GM12878 (cell line): ENCODE measurements at regions not wholly inside any gene's neighbourhood (a gene's known extent, or its start where the extent isn't known, plus 50 kb on each side); places are given as distances from the start of the nearest gene placed in this dataset.

Experiments
- ATAC-seq: fragments of 200-7000 bp; cut with Tn5 transposase; 3 replicates; pipeline ENCODE4 v1.9.1; 2020; ENCODE audit warnings: mild to moderate bottlenecking, moderate library complexity
- BruUV-seq: library from RNA; stranded (reverse); fragments of 400-500 nt; replicated peaks from 2 replicates; lab custom pipeline; 2021; lab: Mats Ljungman, UMichigan
- CTCF ChIA-PET: fragments of 300-600 bp; sonication (Branson Sonifier 250); formaldehyde crosslinking; extraction: SDS; loops from one replicate; lab custom pipeline; 2021; ENCODE audit warnings: inconsistent platforms; lab: Yijun Ruan, JAX
- POLR2A ChIA-PET: fragments of 350-600 bp; formaldehyde crosslinking; extraction: SDS; loops from one replicate; lab custom pipeline; 2021; ENCODE audit warnings: inconsistent platforms; lab: Charles Lee
- RAD21 ChIA-PET: fragments of 300-600 bp; sonication (Branson Sonifier 250); formaldehyde crosslinking; loops from one replicate; lab custom pipeline; 2023; ENCODE audit warnings: antibody characterized with exemption; ENCODE audit not compliant: unreplicated experiment; lab: Charles Lee
- SMC1A ChIA-PET: fragments of 300-600 bp; sonication (Branson Sonifier 250); formaldehyde crosslinking; loops from one replicate; lab custom pipeline; 2023; ENCODE audit not compliant: unreplicated experiment, uncharacterized antibody; lab: Charles Lee
- DNase-seq: peaks from one replicate; pipeline ENCODE4 v3.0.0-alpha.2; 2011; ENCODE audit warnings: low read depth, low spot score
- FAIRE-seq: peaks from 3 replicates; lab custom pipeline; 2011; peaks lifted over from hg19 to GRCh38; lab: Jason Lieb, UNC
- H2AFZ ChIP-seq: 2 replicates; pipeline ENCODE4 v1.6.0; 2011; ENCODE audit warnings: low read depth, low read length, control low read depth; ENCODE audit not compliant: control insufficient read depth
- H3K27ac ChIP-seq: 2 replicates; pipeline ENCODE4 v1.5.1; 2011; ENCODE audit warnings: control low read depth; ENCODE audit not compliant: control insufficient read depth, insufficient read depth
- H3K27me3 ChIP-seq, 2 experiments: replicated peaks in 1 of 2; 2 replicates each; pipeline versions ENCODE4 v1.6.0 to v1.6.1; 2011; ENCODE audit warnings: low read length in 1 of 2; ENCODE audit not compliant: control insufficient read depth in 2 of 2, insufficient read depth in 2 of 2
- H3K36me3 ChIP-seq, 2 experiments: 2 replicates each; pipeline ENCODE4 v1.5.1; 2011; ENCODE audit warnings: low read length in 1 of 2; ENCODE audit not compliant: control insufficient read depth in 2 of 2, insufficient read depth in 2 of 2
- H3K4me1 ChIP-seq: 2 replicates; pipeline ENCODE4 v1.6.1; 2011; ENCODE audit warnings: mild to moderate bottlenecking, low read length, moderate library complexity, mixed read lengths; ENCODE audit not compliant: control insufficient read depth, insufficient read depth
- H3K4me2 ChIP-seq: 2 replicates; pipeline ENCODE4 v1.6.0; 2011; ENCODE audit warnings: control low read depth; ENCODE audit not compliant: control insufficient read depth, insufficient read depth
- H3K4me3 ChIP-seq: fragments of 200-600 bp; sonication (generic); 2 replicates; pipeline ENCODE4 v1.5.1; 2016
- H3K79me2 ChIP-seq: 2 replicates; pipeline ENCODE4 v1.6.0; 2011; ENCODE audit warnings: low read length; ENCODE audit not compliant: control insufficient read depth, insufficient read depth
- H3K9ac ChIP-seq: 2 replicates; pipeline ENCODE4 v1.8.0; 2011; ENCODE audit warnings: low read length, control low read depth, mixed read lengths; ENCODE audit not compliant: control insufficient read depth, insufficient read depth
- H3K9me3 ChIP-seq: replicated peaks from 3 replicates; pipeline ENCODE4 v1.5.1; 2011; ENCODE audit warnings: mild to moderate bottlenecking, low read length; ENCODE audit not compliant: control insufficient read depth, insufficient read depth
- H4K20me1 ChIP-seq: 2 replicates; pipeline ENCODE4 v1.6.0; 2011; ENCODE audit not compliant: control insufficient read depth, insufficient read depth
- ATF2 ChIP-seq: IDR thresholded peaks from 2 replicates; pipeline ENCODE4 v1.6.1; 2012; ENCODE audit warnings: low read length, inconsistent platforms
- ATF3 ChIP-seq: IDR thresholded peaks from 2 replicates; pipeline ENCODE4 v1.6.1; 2011; ENCODE audit warnings: low read depth, mild to moderate bottlenecking, low read length, moderate library complexity, borderline replicate concordance; ENCODE audit errors: extremely low read depth
- CREB1 ChIP-seq: IDR thresholded peaks from 2 replicates; pipeline ENCODE4 v1.6.1; 2012; ENCODE audit warnings: low read depth, mild to moderate bottlenecking, inconsistent platforms
- ESRRA ChIP-seq: IDR thresholded peaks from 2 replicates; pipeline ENCODE4 v1.6.1; 2012; ENCODE audit warnings: mild to moderate bottlenecking, low read length, improper control_type of control experiment
- FOS ChIP-seq: IDR thresholded peaks from 3 replicates; pipeline ENCODE4 v1.6.1; 2011; ENCODE audit warnings: borderline replicate concordance; ENCODE audit not compliant: insufficient read length; ENCODE audit errors: extremely low read depth
- HDAC6 ChIP-seq: fragments of 200-600 bp; sonication (generic); IDR thresholded peaks from one replicate; pipeline ENCODE4 v1.8.0; 2017; ENCODE audit warnings: antibody characterized with exemption; ENCODE audit not compliant: unreplicated experiment
- HDGF ChIP-seq: fragments of 450-650 bp; IDR thresholded peaks from 2 replicates; pipeline ENCODE4 v1.6.1; 2016; ENCODE audit warnings: antibody characterized with exemption
- KLF5 ChIP-seq: fragments of 450-650 bp; IDR thresholded peaks from 2 replicates; pipeline ENCODE4 v1.6.1; 2014; ENCODE audit warnings: mild to moderate bottlenecking; ENCODE audit not compliant: partially characterized antibody
- NR2C1 ChIP-seq: fragments of 450-650 bp; IDR thresholded peaks from 2 replicates; pipeline ENCODE4 v1.6.1; 2017; ENCODE audit warnings: antibody characterized with exemption, mild to moderate bottlenecking, moderate library complexity
- NRF1 ChIP-seq: conservative IDR thresholded peaks from 2 replicates; pipeline ENCODE4 v1.6.1; 2011; ENCODE audit warnings: mild to moderate bottlenecking, low read depth, low read length, improper control_type of control experiment
- PKNOX1 ChIP-seq: fragments of 450-650 bp; IDR thresholded peaks from 2 replicates; pipeline ENCODE4 v1.6.1; 2016; ENCODE audit warnings: mild to moderate bottlenecking
- POLR2AphosphoS5 ChIP-seq: IDR thresholded peaks from 2 replicates; pipeline ENCODE4 v1.6.1; 2011; ENCODE audit warnings: mild to moderate bottlenecking, low read length, inconsistent platforms
- RAD21 ChIP-seq: IDR thresholded peaks from 2 replicates; pipeline ENCODE4 v1.6.1; 2011; ENCODE audit warnings: mild to moderate bottlenecking, low read depth, low read length, moderate library complexity; ENCODE audit not compliant: insufficient read depth
- SIN3A ChIP-seq: IDR thresholded peaks from 2 replicates; pipeline ENCODE4 v1.6.1; 2012; ENCODE audit warnings: low read depth, low read length, improper control_type of control experiment
- SKIL ChIP-seq: fragments of 450-650 bp; IDR thresholded peaks from 2 replicates; pipeline ENCODE4 v1.6.1; 2017; ENCODE audit warnings: mild to moderate bottlenecking, low read depth, inconsistent platforms; ENCODE audit not compliant: poor library complexity, severe bottlenecking
- YY1 ChIP-seq: IDR thresholded peaks from 2 replicates; pipeline ENCODE4 v1.6.1; 2011; ENCODE audit warnings: low read depth, mild to moderate bottlenecking, low read length
- ZNF687 ChIP-seq: fragments of 450-650 bp; IDR thresholded peaks from 2 replicates; pipeline ENCODE4 v1.6.1; 2017; ENCODE audit warnings: mild to moderate bottlenecking, moderate library complexity
- WGBS: methylation state at CpG from one replicate; pipeline ENCODE4 v1.1.6; 2016; ENCODE audit warnings: low lambda C conversion rate; ENCODE audit not compliant: insufficient replicate concordance, insufficient coverage; ENCODE audit errors: missing lambda C conversion rate; 5-methylcytosine and 5-hydroxymethylcytosine counted together
- in situ Hi-C: fragments of 300-500 bp; cut with MboI; formaldehyde crosslinking; loops from 9 replicates; pipeline ENCODE4 v1.14.3; 2018; ENCODE audit warnings: mixed read lengths
- intact Hi-C: fragments of 100-400 bp; cut with micrococcal nuclease; formaldehyde crosslinking; loops from one replicate; pipeline ENCODE4 v1.14.2; 2022; ENCODE audit not compliant: unreplicated experiment

GRCh38 chr5:31091501-31091900 is 102.0 kb upstream of the CDH6 start:
- BruUV-seq: no TSS peak
- ATAC-seq (no peak), DNase-seq (no peak), FAIRE-seq (no peak)
- Histone ChIP-seq H3K9me3 (no peaks in the 10 kb centered on the region), H3K9ac (no peak overlapping the region), H3K4me1 (no peaks in the 10 kb centered on the region), H3K27me3 (no peaks in the 10 kb centered on the region), H2AFZ (no peak overlapping the region), H3K27ac (no peak overlapping the region), H4K20me1 (no peaks in the 10 kb centered on the region), H3K79me2 (no peaks in the 10 kb centered on the region), H3K36me3 (no peaks in the 10 kb centered on the region), H3K4me2 (no peak overlapping the region), H3K4me3 (no peak overlapping the region)
- ChIA-PET RAD21 (no interaction called here), CTCF (no interaction called here), SMC1A (no interaction called here), POLR2A (no interaction called here)
- intact Hi-C loops: no loop called here
- 38% methylated on average over 5 of the region's 5 CpGs for WGBS
- in situ Hi-C loops: no loop called here
- no peak for TF ChIP-seq NRF1
- no peak for TF ChIP-seq SIN3A
- no peak for TF ChIP-seq POLR2AphosphoS5
- TF ChIP-seq HDGF: no peak
- TF ChIP-seq RAD21: no peak
- TF ChIP-seq ATF3: no peak
- TF ChIP-seq ZNF687: no peak
- no peak for TF ChIP-seq FOS
- no peak for TF ChIP-seq YY1
- TF ChIP-seq ATF2: no peak
- no peak for TF ChIP-seq KLF5
- no peak for TF ChIP-seq SKIL
- TF ChIP-seq HDAC6: no peak
- no peak for TF ChIP-seq ESRRA
- no peak for TF ChIP-seq PKNOX1
- TF ChIP-seq CREB1: no peak
- no peak for TF ChIP-seq NR2C1
